ENCODE measurements at regions not wholly inside any gene's neighbourhood (a gene's known extent, or its start where the extent isn't known, plus 50 kb on each side); places are given as distances from the start of the nearest gene placed in this dataset.

GRCh38 chr6:55979526-55979925 lies 104.1 kb upstream of the BMP5 start:
- Histone ChIP-seq H3K27ac (ENCODE audit: low read depth, low read length) (no peak overlapping the region), H3K4me3 (ENCODE audit: low read length) (no peak overlapping the region), H3K9ac (ENCODE audit: low read length) (no peak overlapping the region), H3K4me1 (ENCODE audit: control insufficient read depth, insufficient read depth, low read length) (no peaks in the 10 kb centered on the region), H3K27me3 (ENCODE audit: control insufficient read depth, insufficient read depth, low read length) (no peaks in the 10 kb centered on the region), H3K36me3 (ENCODE audit: control insufficient read depth, insufficient read depth, low read length) (no peaks in the 10 kb centered on the region)

GRCh38 chr6:55977959-55978665 lies 102.7 kb upstream of the BMP5 start:
- H3K9ac ChIP-seq (ENCODE audit: low read length), result no peak overlapping the region
- H3K27me3 ChIP-seq (ENCODE audit: control insufficient read depth, insufficient read depth, low read length), result no peaks in the 10 kb centered on the region
- no peak overlapping the region for H3K27ac ChIP-seq (ENCODE audit: low read depth, low read length)
- no peaks in the 10 kb centered on the region for H3K4me1 ChIP-seq (ENCODE audit: control insufficient read depth, insufficient read depth, low read length)
- no peak overlapping the region for H3K4me3 ChIP-seq (ENCODE audit: low read length)
- H3K36me3 ChIP-seq (ENCODE audit: control insufficient read depth, insufficient read depth, low read length), result no peaks in the 10 kb centered on the region

- Histone ChIP-seq H3K9ac (ENCODE audit: low read length) (no peak overlapping the region), H3K27me3 (ENCODE audit: control insufficient read depth, insufficient read depth, low read length) (no peaks in the 10 kb centered on the region), H3K36me3 (ENCODE audit: control insufficient read depth, insufficient read depth, low read length) (no peaks in the 10 kb centered on the region), H3K4me3 (ENCODE audit: low read length) (no peak overlapping the region), H3K27ac (ENCODE audit: low read depth, low read length) (no peak overlapping the region), H3K4me1 (ENCODE audit: control insufficient read depth, insufficient read depth, low read length) (no peaks in the 10 kb centered on the region)
Measured at GRCh38 chr6:55974688-55975087, 99.3 kb upstream of the BMP5 start.

GRCh38 chr6:55972091-55972490 lies 96.7 kb upstream of the BMP5 start:
- Histone ChIP-seq H3K4me3 (ENCODE audit: low read length) (no peak overlapping the region), H3K27ac (ENCODE audit: low read depth, low read length) (no peak overlapping the region), H3K9ac (ENCODE audit: low read length) (no peak overlapping the region), H3K27me3 (ENCODE audit: control insufficient read depth, insufficient read depth, low read length) (no peaks in the 10 kb centered on the region), H3K36me3 (ENCODE audit: control insufficient read depth, insufficient read depth, low read length) (no peaks in the 10 kb centered on the region), H3K4me1 (ENCODE audit: control insufficient read depth, insufficient read depth, low read length) (no peaks in the 10 kb centered on the region)

GRCh38 chr6:55969526-55969925 lies 94.1 kb upstream of the BMP5 start:
- H3K9ac ChIP-seq (ENCODE audit: low read length), result no peak overlapping the region
- no peaks in the 10 kb centered on the region for H3K36me3 ChIP-seq (ENCODE audit: control insufficient read depth, insufficient read depth, low read length)

GRCh38 chr6:55968926-55969325 lies 93.5 kb upstream of the BMP5 start:
- H3K36me3 ChIP-seq (ENCODE audit: control insufficient read depth, insufficient read depth, low read length), result no peaks in the 10 kb centered on the region
- no peaks in the 10 kb centered on the region for H3K4me1 ChIP-seq (ENCODE audit: control insufficient read depth, insufficient read depth, low read length)
- H3K4me3 ChIP-seq (ENCODE audit: low read length), result no peak overlapping the region
- H3K27me3 ChIP-seq (ENCODE audit: control insufficient read depth, insufficient read depth, low read length), result no peaks in the 10 kb centered on the region
- H3K9ac ChIP-seq (ENCODE audit: low read length), result no peak overlapping the region
- H3K27ac ChIP-seq (ENCODE audit: low read depth, low read length), result no peak overlapping the region

More at GRCh38 chr6:55969526-55969925, 94.1 kb upstream of the BMP5 start:
- no peaks in the 10 kb centered on the region for H3K4me1 ChIP-seq (ENCODE audit: control insufficient read depth, insufficient read depth, low read length)
- no peak overlapping the region for H3K27ac ChIP-seq (ENCODE audit: low read depth, low read length)
- H3K4me3 ChIP-seq (ENCODE audit: low read length), result no peak overlapping the region
- no peaks in the 10 kb centered on the region for H3K27me3 ChIP-seq (ENCODE audit: control insufficient read depth, insufficient read depth, low read length)

- no peak overlapping the region for H3K4me3 ChIP-seq (ENCODE audit: low read length)
- no peak overlapping the region for H3K27ac ChIP-seq (ENCODE audit: low read depth, low read length)
- no peak overlapping the region for H3K9ac ChIP-seq (ENCODE audit: low read length)
- H3K27me3 ChIP-seq (ENCODE audit: control insufficient read depth, insufficient read depth, low read length), result no peaks in the 10 kb centered on the region
- H3K36me3 ChIP-seq (ENCODE audit: control insufficient read depth, insufficient read depth, low read length), result no peaks in the 10 kb centered on the region
- H3K4me1 ChIP-seq (ENCODE audit: control insufficient read depth, insufficient read depth, low read length), result no peaks in the 10 kb centered on the region
Measured at GRCh38 chr6:55964136-55964535, 88.7 kb upstream of the BMP5 start.

GRCh38 chr6:55963301-55963700 lies 87.9 kb upstream of the BMP5 start:
- H3K27me3 ChIP-seq (ENCODE audit: control insufficient read depth, insufficient read depth, low read length), result no peaks in the 10 kb centered on the region
- H3K4me3 ChIP-seq (ENCODE audit: low read length), result no peak overlapping the region
- no peak overlapping the region for H3K9ac ChIP-seq (ENCODE audit: low read length)
- H3K36me3 ChIP-seq (ENCODE audit: control insufficient read depth, insufficient read depth, low read length), result no peaks in the 10 kb centered on the region
- no peak overlapping the region for H3K27ac ChIP-seq (ENCODE audit: low read depth, low read length)
- H3K4me1 ChIP-seq (ENCODE audit: control insufficient read depth, insufficient read depth, low read length), result no peaks in the 10 kb centered on the region

GRCh38 chr6:55960344-55960743 lies 85.0 kb upstream of the BMP5 start:
- Histone ChIP-seq H3K36me3 (ENCODE audit: control insufficient read depth, insufficient read depth, low read length) (no peaks in the 10 kb centered on the region), H3K4me3 (ENCODE audit: low read length) (no peak overlapping the region), H3K27ac (ENCODE audit: low read depth, low read length) (no peak overlapping the region), H3K27me3 (ENCODE audit: control insufficient read depth, insufficient read depth, low read length) (no peaks in the 10 kb centered on the region), H3K9ac (ENCODE audit: low read length) (no peak overlapping the region), H3K4me1 (ENCODE audit: control insufficient read depth, insufficient read depth, low read length) (no peaks in the 10 kb centered on the region)

- Histone ChIP-seq H3K27ac (ENCODE audit: low read depth, low read length) (no peak overlapping the region), H3K9ac (ENCODE audit: low read length) (no peak overlapping the region), H3K27me3 (ENCODE audit: control insufficient read depth, insufficient read depth, low read length) (no peaks in the 10 kb centered on the region), H3K36me3 (ENCODE audit: control insufficient read depth, insufficient read depth, low read length) (no peaks in the 10 kb centered on the region), H3K4me1 (ENCODE audit: control insufficient read depth, insufficient read depth, low read length) (no peaks in the 10 kb centered on the region), H3K4me3 (ENCODE audit: low read length) (no peak overlapping the region)
Measured at GRCh38 chr6:55958790-55959189, 83.4 kb upstream of the BMP5 start.

GRCh38 chr6:55957961-55958422 lies 82.6 kb upstream of the BMP5 start:
- no peaks in the 10 kb centered on the region for H3K27me3 ChIP-seq (ENCODE audit: control insufficient read depth, insufficient read depth, low read length)
- H3K36me3 ChIP-seq (ENCODE audit: control insufficient read depth, insufficient read depth, low read length), result no peaks in the 10 kb centered on the region
- H3K27ac ChIP-seq (ENCODE audit: low read depth, low read length), result no peak overlapping the region
- no peak overlapping the region for H3K9ac ChIP-seq (ENCODE audit: low read length)
- H3K4me3 ChIP-seq (ENCODE audit: low read length), result no peak overlapping the region
- H3K4me1 ChIP-seq (ENCODE audit: control insufficient read depth, insufficient read depth, low read length), result no peaks in the 10 kb centered on the region

GRCh38 chr6:55955684-55956083 lies 80.3 kb upstream of the BMP5 start:
- Histone ChIP-seq H3K9ac (ENCODE audit: low read length) (no peak overlapping the region), H3K36me3 (ENCODE audit: control insufficient read depth, insufficient read depth, low read length) (no peaks in the 10 kb centered on the region)

GRCh38 chr6:55954436-55954835 lies 79.0 kb upstream of the BMP5 start:
- Histone ChIP-seq H3K9ac (ENCODE audit: low read length) (no peak overlapping the region), H3K4me3 (ENCODE audit: low read length) (no peak overlapping the region), H3K36me3 (ENCODE audit: control insufficient read depth, insufficient read depth, low read length) (no peaks in the 10 kb centered on the region), H3K27me3 (ENCODE audit: control insufficient read depth, insufficient read depth, low read length) (no peaks in the 10 kb centered on the region), H3K4me1 (ENCODE audit: control insufficient read depth, insufficient read depth, low read length) (no peaks in the 10 kb centered on the region), H3K27ac (ENCODE audit: low read depth, low read length) (no peak overlapping the region)

More at GRCh38 chr6:55955684-55956083, 80.3 kb upstream of the BMP5 start:
- no peaks in the 10 kb centered on the region for H3K27me3 ChIP-seq (ENCODE audit: control insufficient read depth, insufficient read depth, low read length)
- no peaks in the 10 kb centered on the region for H3K4me1 ChIP-seq (ENCODE audit: control insufficient read depth, insufficient read depth, low read length)
- H3K27ac ChIP-seq (ENCODE audit: low read depth, low read length), result no peak overlapping the region
- H3K4me3 ChIP-seq (ENCODE audit: low read length), result no peak overlapping the region

Measured in rectal smooth muscle tissue (tissue), 1 donor.